Endodermal cell (in vitro differentiated cells): ENCODE measurements at regions not wholly inside any gene's neighbourhood (a gene's known extent, or its start where the extent isn't known, plus 50 kb on each side); places are given as distances from the start of the nearest gene placed in this dataset.
A peak's percentile ranks its signal among the peaks of the same experiment; 100 is the strongest.

ENCODE experiments used
- DNase-seq: peaks from one replicate; pipeline ENCODE4 v3.0.0-alpha.2; 2017
- H3K27ac ChIP-seq: 2 replicates; pipeline ENCODE4 v1.5.1; 2013; ENCODE audit warnings: mild to moderate bottlenecking, low read depth, low read length, moderate library complexity
- H3K27me3 ChIP-seq: 2 replicates; pipeline ENCODE4 v1.6.1; 2013; ENCODE audit warnings: mild to moderate bottlenecking, low read length, moderate library complexity; ENCODE audit not compliant: insufficient read depth, control insufficient read depth, poor library complexity, severe bottlenecking
- H3K36me3 ChIP-seq: 2 replicates; pipeline ENCODE4 v1.7.0; 2013; ENCODE audit warnings: mild to moderate bottlenecking, low read length, moderate library complexity; ENCODE audit not compliant: control insufficient read depth, insufficient read depth
- H3K4me1 ChIP-seq: one replicate; pipeline ENCODE4 v1.7.0; 2013; ENCODE audit warnings: low read length; ENCODE audit not compliant: control insufficient read depth, insufficient read depth
- H3K4me3 ChIP-seq: 2 replicates; pipeline ENCODE4 v1.5.1; 2013; ENCODE audit warnings: mild to moderate bottlenecking, low read length, moderate library complexity
- H3K9ac ChIP-seq: 2 replicates; pipeline ENCODE4 v1.6.1; 2013; ENCODE audit warnings: mild to moderate bottlenecking, low read length, moderate library complexity; ENCODE audit not compliant: poor library complexity, severe bottlenecking; ENCODE audit errors: extremely low read depth
- H3K9me3 ChIP-seq: 2 replicates; pipeline ENCODE4 v1.6.1; 2013; ENCODE audit warnings: mild to moderate bottlenecking, low read length, moderate library complexity; ENCODE audit not compliant: control insufficient read depth
- H3K27ac Mint-ChIP-seq: 2 replicates; pipeline ENCODE4 v1.8.0; 2020; ENCODE audit warnings: mixed read lengths
- H3K27me3 Mint-ChIP-seq: 2 replicates; pipeline ENCODE4 v1.8.0; 2021; ENCODE audit warnings: mild to moderate bottlenecking, mixed read lengths; ENCODE audit not compliant: insufficient read depth
- H3K36me3 Mint-ChIP-seq: 2 replicates; pipeline ENCODE4 v1.8.0; 2020; ENCODE audit warnings: low read depth, mixed read lengths
- H3K4me1 Mint-ChIP-seq: 2 replicates; pipeline ENCODE4 v1.8.0; 2020; ENCODE audit warnings: mixed read lengths
- H3K4me3 Mint-ChIP-seq: 2 replicates; pipeline ENCODE4 v1.8.0; 2020; ENCODE audit warnings: mild to moderate bottlenecking, moderate library complexity, mixed read lengths
- H3K9me3 Mint-ChIP-seq: 2 replicates; pipeline ENCODE4 v1.8.0; 2020; ENCODE audit warnings: mild to moderate bottlenecking, mixed read lengths
- WGBS, 2 experiments: methylation state at CpG; one replicate each; pipeline versions ENCODE4 v1.1.5 to v1.1.7; 2013; ENCODE audit warnings: missing lambda C conversion rate in 2 of 2, mixed read lengths in 1 of 2; ENCODE audit not compliant: insufficient coverage in 1 of 2, insufficient read length in 1 of 2; 5-methylcytosine and 5-hydroxymethylcytosine counted together
- TF ChIP-seq, protein P1 (sequence below): fragments of 200-600 bp; sonication (generic); conservative IDR thresholded peaks from 2 replicates; pipeline ENCODE4 v1.5.0; 2021; ENCODE audit warnings: antibody characterized with exemption, mild to moderate bottlenecking

DNA sequence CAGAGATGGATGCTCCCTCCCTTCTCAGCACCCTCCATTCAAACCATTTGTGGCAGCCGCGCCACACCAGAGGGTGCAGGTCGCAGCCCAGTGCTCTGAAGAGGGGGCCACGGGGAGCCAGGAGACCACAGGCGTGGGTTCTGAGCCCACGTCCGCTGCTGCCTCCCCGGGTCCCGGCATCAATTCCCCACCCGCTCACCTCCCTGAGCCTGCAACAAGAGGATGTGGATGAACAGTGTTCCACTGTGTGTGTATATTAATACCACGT lies 120.1 kb upstream of the VSTM2B start:
- peak overlapping the region; percentile 84 for H3K27ac ChIP-seq
- no peaks in the 10 kb centered on the region for H3K27me3 ChIP-seq
- H3K4me3 ChIP-seq: no peak overlapping the region
- no peaks in the 10 kb centered on the region for H3K36me3 Mint-ChIP-seq
- TF ChIP-seq, protein P1, sequence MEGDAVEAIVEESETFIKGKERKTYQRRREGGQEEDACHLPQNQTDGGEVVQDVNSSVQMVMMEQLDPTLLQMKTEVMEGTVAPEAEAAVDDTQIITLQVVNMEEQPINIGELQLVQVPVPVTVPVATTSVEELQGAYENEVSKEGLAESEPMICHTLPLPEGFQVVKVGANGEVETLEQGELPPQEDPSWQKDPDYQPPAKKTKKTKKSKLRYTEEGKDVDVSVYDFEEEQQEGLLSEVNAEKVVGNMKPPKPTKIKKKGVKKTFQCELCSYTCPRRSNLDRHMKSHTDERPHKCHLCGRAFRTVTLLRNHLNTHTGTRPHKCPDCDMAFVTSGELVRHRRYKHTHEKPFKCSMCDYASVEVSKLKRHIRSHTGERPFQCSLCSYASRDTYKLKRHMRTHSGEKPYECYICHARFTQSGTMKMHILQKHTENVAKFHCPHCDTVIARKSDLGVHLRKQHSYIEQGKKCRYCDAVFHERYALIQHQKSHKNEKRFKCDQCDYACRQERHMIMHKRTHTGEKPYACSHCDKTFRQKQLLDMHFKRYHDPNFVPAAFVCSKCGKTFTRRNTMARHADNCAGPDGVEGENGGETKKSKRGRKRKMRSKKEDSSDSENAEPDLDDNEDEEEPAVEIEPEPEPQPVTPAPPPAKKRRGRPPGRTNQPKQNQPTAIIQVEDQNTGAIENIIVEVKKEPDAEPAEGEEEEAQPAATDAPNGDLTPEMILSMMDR: no peak
- no peaks in the 10 kb centered on the region for H3K4me1 ChIP-seq
- H3K27me3 Mint-ChIP-seq: peaks cover 15% of the 10 kb centered on the region
- H3K9me3 Mint-ChIP-seq: no peaks in the 10 kb centered on the region
- no peaks in the 10 kb centered on the region for H3K9me3 ChIP-seq
- H3K9ac ChIP-seq: no peak overlapping the region
- no peaks in the 10 kb centered on the region for H3K36me3 ChIP-seq
- H3K4me1 Mint-ChIP-seq: no peaks in the 10 kb centered on the region
- DNase-seq: no peak
- WGBS, 2 experiments: 90 to 92% methylated on average over 7 to 11 of the region's 11 CpGs
- H3K27ac Mint-ChIP-seq: no peak overlapping the region
- H3K4me3 Mint-ChIP-seq: no peak overlapping the region

DNA sequence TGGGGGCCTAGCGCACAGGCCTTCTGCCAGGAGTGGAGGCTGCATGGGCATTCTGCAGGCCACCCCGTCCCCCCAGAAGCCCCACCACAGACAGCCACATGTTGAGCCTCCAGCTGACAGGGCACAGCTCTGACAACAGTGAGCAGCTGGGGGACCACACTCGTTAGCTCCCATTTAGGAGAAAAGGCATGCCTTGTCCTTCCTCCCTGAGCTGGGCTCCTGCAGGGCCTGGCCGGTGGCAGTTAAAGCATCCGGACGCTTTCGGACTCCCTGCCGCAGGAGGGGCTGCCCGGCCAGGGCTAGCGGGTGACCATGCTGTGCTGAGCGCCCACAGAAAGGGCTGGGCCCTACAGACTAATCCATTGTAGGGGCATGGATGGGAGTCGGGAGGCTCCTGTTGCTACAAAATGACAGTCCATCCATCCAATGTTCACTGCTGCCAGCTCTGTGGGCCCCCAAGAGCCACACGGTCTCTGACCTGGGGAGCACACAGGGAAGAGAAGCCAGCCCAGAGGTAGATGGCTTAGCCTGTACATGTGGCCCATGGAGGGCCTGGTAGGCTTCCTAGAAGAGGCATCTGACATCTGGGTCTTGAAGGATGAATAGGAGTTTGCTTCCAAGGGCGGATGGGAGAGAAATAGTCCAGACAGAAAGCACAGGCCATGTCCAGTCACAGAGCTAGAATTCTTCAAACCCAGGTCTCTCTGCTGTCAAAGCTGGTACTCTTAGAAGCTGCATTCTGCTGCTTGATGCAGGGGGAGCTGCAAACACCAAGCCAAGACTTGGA lies 116.5 kb upstream of the VSTM2B start:
- Histone ChIP-seq H3K36me3 (no peaks in the 10 kb centered on the region), H3K4me3 (no peak overlapping the region), H3K9ac (no peak overlapping the region), H3K27me3 (no peaks in the 10 kb centered on the region), H3K4me1 (no peaks in the 10 kb centered on the region), H3K9me3 (no peaks in the 10 kb centered on the region), H3K27ac (no peak overlapping the region)
- Mint-ChIP-seq H3K27me3 (peaks cover 8% of the 10 kb centered on the region), H3K36me3 (no peaks in the 10 kb centered on the region), H3K4me1 (no peaks in the 10 kb centered on the region), H3K27ac (no peak overlapping the region), H3K4me3 (no peak overlapping the region), H3K9me3 (no peaks in the 10 kb centered on the region)
- DNase-seq: no peak
- WGBS, 2 experiments: 90 to 93% methylated on average over 11 to 14 of the region's 14 CpGs
- TF ChIP-seq, protein P1: no peak

DNA sequence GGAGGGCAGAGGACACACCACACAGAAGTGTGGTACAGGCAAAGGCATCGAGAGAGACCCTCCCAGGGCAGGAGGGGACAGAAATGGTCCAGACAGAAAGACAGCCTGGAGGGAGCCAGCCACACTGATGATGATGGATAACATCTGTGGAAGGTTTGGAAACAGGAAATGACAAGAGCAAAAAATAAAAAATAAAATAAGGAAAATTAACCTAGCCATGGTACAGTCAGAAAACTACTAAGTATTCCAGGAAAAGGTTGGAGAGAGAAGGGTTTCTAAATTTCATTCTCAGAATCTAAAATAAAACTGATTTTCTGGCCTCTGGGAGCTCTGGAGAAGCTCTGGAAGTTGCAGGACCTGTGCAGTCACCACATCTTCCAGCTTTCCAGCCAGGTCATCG lies 115.2 kb upstream of the VSTM2B start:
- H3K27ac Mint-ChIP-seq: no peak overlapping the region
- TF ChIP-seq, protein P1: no peak
- no peaks in the 10 kb centered on the region for H3K36me3 Mint-ChIP-seq
- peaks cover 2% of the 10 kb centered on the region for H3K27me3 Mint-ChIP-seq
- H3K4me1 Mint-ChIP-seq: no peaks in the 10 kb centered on the region
- DNase-seq: no peak
- no peak overlapping the region for H3K4me3 Mint-ChIP-seq
- H3K4me1 ChIP-seq: no peaks in the 10 kb centered on the region
- no peaks in the 10 kb centered on the region for H3K9me3 Mint-ChIP-seq
- no peak overlapping the region for H3K27ac ChIP-seq
- WGBS, 2 experiments: 85 to 91% methylated on average over 1 to 2 of the region's 2 CpGs
- H3K9me3 ChIP-seq: no peaks in the 10 kb centered on the region
- H3K36me3 ChIP-seq: no peaks in the 10 kb centered on the region
- no peaks in the 10 kb centered on the region for H3K27me3 ChIP-seq
- H3K4me3 ChIP-seq: no peak overlapping the region
- H3K9ac ChIP-seq: no peak overlapping the region
